ENCODE measurements at regions not wholly inside any gene's neighbourhood (a gene's known extent, or its start where the extent isn't known, plus 50 kb on each side); places are given as distances from the start of the nearest gene placed in this dataset.
"Not testable (repeated sequence)": the region's sequence is repeated elsewhere in the genome, so short reads cannot be mapped to it uniquely, and the experiment has no call there.

DNA sequence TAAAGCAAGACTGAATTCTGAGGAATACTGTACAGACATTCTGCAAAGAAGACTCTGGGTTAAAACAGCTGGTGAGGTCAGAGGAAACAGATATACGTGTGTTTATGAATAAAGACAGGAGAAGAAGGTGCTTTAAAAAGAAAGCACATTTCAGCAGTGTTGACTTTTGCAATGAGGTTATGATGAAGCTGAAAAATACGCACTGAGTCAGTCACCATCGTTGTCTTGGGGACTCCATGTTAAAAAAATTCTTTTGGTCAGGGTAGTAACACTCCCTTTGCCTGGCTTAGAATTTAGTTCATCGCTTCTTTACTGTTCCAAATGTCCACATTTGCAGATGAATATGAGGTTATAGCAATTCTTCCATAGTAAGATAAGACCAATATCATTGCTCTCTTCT lies 1049.0 kb downstream of the TSN start:
- FAIRE-seq (no peak), DNase-seq (ENCODE audit: insufficient read length, low spot score) (no peak)

DNA sequence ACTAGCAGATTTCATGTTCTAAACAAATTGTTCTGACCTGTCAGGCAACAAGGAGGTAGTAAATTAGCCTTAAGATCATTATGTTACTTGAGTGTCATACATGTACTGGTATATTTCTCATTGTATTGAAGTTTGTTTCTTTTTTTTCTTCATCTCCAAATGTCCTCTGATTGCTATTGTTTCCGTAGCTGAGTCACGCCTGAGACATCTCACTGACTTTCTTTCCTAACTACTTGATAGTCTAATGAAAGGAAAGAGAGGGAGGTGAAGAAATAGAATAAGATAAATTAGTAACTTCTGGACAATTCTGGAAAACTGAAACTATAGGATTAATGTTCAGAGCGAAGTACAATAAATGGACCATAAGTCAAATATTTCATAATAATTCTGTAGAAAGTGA lies 1049.9 kb downstream of the TSN start:
- FAIRE-seq: no peak
- no peak for DNase-seq (ENCODE audit: insufficient read length, low spot score)

DNA sequence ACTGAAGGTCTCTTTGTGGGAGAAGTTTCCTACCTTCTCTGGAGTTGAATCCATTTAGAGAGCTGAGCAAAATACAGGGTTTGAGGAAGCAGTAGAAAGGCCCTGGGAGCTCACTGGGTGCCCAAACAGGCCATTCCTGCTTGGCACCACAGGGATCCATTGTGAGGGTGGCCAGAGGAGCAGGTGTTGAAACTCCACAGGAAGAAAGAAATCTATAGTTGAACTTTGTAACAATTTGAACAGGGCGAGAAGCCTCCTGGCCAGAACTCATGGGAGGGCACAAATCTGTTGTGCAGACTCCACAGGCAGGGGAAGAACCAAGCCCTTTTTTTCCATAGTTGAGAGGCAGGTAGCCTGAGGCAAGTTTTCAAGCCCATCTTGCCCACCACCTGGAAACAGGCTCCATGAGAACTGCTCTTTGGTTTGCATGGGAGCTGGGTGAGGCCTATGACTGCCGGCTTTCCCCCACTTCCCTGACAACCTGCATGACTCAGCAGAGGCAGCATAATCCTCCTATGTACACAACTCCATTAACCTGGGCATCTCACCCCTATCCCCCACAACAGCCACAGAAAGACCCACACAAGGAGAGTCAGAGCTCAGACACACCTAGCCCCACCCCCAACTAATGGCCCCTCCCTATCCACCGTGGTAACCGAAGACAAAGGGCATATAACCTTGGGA lies 1053.0 kb downstream of the TSN start:
- DNase-seq (ENCODE audit: insufficient read length, low spot score): no peak
- no peak for FAIRE-seq

DNA sequence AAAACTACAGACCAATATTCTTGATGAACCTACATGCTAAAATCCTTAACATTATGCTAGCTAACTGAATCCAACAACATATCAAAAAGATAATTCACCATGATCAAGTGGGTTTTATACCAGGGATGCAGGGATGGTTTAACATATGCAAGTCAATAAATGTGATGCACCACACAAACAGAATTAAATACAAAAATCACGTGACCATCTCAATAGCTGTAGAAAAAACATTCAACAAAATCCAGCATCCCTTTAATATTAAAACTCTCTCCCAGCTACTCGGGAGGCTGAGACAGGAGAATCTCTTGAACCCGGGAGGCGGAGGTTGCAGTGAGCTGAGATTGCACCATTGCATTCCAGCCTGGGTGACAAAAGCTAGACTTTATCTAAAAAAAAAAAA lies 1056.8 kb downstream of the TSN start:
- not testable (repeated sequence) for FAIRE-seq; DNase-seq (ENCODE audit: insufficient read length, low spot score)

DNA sequence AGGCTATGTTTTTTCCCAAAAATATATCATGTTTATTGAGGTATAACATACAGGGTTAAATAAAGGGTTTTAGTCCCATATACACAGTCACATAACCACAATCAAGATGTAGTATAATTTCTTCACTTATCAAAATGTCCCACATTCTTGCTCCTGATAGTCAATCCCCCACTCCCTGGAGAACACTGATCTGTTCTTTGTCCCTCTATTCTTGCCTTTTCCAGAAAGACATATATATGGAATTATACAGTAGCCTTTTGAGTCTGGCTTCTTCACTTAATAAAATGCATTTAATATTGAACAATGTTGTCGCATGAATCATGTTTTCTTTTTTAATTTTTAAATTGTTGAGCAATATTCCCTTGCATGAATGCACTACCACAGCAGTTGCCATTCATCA lies 1059.7 kb downstream of the TSN start:
- FAIRE-seq (no peak), DNase-seq (ENCODE audit: insufficient read length, low spot score) (no peak)

DNA sequence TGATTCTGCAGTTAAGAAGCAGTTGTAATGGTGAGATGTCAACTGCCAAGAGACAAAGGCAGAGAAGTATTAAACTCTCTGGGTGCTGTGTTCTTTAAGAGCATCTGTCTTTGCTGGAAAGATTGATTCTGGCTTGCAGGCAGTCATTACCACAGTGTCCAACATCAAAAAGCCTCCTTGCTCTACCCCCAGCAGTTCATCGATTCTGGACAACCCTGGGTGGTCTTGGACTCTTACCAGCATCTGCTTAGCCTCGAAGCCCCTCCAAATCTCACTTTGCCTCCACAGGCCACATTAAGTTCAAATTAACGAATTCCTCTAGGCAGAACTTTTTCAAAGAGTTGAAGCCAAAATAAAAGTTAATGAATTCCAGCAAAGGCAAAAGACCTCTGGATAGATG lies 1061.4 kb downstream of the TSN start:
- FAIRE-seq (no peak), DNase-seq (ENCODE audit: insufficient read length, low spot score) (no peak)

DNA sequence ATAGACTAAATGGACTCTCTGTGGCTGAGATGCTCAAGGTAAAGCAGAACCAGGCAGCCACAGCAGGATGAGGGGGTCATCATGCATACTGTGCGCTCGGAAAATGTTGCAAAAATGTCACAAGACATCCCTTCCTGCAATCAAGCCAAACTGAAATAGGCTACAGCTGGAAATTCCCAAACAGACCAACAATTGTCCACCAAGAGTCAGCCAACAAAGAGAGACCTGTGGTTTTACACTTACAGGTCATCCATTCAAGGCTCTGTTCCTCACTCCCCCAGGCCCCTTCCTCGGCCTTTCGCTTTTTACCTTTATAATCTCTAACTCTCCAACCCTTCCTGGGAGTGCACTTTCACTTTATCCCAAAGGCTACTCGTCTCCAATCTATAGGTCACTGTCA lies 1066.9 kb downstream of the TSN start:
- no peak for DNase-seq (ENCODE audit: insufficient read length, low spot score)
- FAIRE-seq: no peak

DNA sequence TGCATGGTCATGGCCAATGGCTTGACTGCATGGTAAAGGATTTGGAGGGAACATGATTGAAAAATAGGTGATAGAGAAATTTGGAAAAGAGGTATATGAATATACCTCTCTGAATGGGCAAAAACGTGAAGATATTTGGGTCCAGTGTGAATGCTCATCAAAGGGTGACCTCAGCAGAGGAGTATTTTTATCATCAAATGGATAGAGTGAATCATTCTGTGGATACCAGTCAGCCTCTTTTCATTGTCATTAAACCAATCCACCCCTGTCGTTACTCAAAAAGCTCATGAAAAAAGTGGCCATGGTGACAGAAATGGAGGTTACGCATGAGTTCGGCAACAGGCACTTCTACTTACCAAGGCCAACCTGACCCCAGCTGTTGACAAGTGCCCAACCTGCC lies 1074.7 kb downstream of the TSN start:
- FAIRE-seq (no peak), DNase-seq (ENCODE audit: insufficient read length, low spot score) (no peak)

DNA sequence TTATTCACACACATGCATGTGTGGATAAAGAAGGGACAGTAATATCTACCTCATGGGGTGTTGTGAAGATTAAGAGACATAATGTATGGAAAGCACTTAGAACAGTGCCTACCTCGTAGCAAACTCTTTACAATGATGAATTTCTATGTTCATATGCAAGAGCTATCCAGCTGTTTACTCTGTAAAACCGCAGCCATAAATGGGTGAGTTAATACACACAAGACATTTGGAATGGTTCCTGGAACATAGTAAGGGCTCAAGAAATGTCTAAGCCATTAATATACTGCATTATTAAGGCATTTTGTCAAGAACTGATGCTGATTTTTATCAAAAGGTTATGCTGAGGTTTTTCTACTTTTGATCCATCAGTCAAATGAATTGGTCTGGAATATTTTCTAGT lies 1076.2 kb downstream of the TSN start:
- DNase-seq (ENCODE audit: insufficient read length, low spot score) (no peak), FAIRE-seq (no peak)

DNA sequence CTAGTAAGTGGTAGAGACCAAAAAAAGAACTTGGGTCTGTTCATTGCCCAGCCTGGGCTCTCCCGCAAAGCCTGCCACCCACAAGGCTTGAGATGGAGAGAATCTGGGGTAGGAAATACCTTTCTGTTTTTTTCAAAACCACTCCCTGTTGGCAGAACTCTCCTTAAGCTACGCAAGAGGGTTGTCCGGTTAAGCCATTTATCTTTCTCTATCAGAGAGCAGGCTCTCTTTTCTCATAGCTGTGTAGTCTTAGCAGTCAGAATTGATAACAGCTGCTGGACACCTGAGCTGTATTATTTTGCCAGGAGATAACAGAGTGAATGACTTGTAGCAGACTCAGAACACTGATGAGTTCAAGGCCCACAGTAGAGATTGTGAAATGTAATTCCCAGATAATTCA lies 1088.1 kb downstream of the TSN start:
- FAIRE-seq: no peak
- DNase-seq (ENCODE audit: insufficient read length, low spot score): no peak

DNA sequence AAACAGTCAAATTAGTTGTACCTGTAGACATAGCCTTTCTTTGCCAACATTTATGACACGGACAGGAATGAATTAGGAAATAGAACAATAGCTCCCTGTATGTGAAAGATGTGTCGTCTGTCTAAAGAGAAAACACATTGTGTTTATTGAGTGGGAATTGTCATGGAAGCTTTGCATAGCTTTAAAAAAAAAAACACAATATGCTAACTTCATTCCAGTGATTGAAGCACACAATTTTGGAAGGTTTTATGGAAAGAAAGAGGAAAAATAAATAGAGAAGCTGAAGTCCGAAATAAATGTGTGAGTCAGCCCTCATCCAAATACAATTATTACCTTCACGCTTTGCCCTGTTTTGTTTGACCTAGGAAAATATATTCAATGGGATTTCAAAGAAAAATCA lies 1095.7 kb downstream of the TSN start:
- DNase-seq (ENCODE audit: insufficient read length, low spot score) (no peak), FAIRE-seq (no peak)

DNA sequence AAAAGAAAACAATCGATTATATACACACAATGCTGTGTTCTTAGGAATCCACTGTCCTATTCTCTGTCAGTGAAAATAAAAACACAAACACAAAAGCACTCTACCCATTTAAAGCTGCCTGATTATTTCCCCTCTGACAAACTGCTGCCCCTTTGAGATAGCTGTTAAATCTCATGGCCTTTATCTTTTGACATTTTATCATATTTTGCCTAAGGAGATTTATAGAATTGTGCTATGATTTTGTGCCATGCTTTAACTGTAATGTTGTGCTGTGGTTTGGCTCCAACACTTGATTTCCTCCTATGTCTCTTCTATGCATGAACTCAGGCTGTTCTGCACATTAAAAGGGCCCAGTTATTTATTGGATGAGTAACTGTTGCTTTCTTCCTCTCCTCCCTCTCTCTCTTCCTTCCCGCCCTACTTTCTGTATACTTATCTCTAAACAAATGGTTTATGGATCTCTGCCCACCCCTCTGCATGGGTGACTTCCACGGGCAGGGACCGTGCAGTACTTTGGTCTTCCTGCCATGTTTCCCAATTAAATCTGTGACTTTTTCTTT lies 1096.6 kb downstream of the TSN start:
- DNase-seq (ENCODE audit: insufficient read length, low spot score) (no peak), FAIRE-seq (no peak)

DNA sequence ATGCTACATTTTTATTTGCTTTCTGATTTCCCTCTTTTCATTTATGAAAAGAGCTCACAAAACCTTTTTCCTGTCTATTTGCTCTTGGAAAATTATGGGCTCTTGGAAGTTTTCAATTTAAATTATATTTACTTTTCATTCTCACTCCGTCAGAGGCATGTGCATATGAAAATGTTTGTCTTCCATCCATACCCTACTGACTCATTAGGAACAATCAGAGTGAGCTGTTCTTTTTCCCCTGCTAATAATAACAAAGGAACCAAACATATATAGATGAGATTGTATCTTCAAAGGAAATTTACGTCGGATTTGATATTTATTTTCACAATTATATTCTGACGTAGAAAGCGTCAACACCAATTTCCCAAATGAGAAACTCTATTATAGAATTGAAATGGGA lies 1101.2 kb downstream of the TSN start:
- DNase-seq (ENCODE audit: insufficient read length, low spot score) (no peak), FAIRE-seq (no peak)

DNA sequence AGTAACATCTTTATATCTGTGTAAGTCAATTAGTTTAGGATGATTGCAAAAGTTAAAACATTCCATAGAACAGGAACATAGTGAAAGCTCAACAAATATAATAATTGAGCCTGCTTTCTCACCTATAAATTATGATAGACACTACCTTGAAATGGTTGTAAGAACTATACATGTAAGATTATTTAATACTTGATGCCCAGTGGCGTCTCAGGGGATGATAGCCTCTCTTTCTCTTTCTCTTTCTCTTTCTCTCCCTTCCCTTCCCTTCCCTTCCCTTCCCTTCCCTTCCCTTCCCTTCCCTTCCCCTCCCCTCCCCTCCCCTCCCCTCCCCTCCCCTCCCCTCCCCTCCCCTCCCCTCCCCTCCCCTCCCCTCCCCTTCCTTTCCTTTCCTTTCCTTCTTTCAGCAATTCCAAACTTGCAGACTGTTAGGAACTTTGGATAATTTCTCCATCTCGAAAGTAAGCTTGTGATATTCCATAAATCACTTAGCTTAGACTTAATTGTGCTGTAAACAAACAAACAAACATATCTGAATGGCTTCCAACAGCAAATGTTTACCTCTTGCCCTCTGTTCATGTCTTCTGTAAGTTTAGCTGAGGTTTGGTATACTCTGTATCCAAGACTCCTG lies 1102.7 kb downstream of the TSN start:
- FAIRE-seq (no peak), DNase-seq (ENCODE audit: insufficient read length, low spot score) (no peak)

DNA sequence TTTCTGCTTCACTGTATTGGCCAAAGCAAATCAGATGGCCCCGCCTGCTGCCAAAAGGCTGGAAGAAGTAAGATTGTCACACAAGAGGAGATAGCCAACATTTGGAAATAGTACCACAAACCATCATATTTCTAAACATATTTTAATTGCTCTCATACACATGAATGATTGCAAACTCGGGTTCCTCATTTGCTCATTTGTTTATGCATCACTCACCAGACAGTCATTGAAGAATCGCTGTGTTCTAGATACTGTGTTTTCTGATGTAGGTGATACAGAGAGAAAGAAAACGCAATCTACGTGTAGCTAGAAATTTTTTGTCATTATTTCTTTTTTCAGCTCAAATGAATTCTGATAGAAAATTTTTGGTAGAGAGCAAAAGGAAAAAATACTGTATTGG lies 1103.4 kb downstream of the TSN start:
- no peak for DNase-seq (ENCODE audit: insufficient read length, low spot score)
- FAIRE-seq: no peak

DNA sequence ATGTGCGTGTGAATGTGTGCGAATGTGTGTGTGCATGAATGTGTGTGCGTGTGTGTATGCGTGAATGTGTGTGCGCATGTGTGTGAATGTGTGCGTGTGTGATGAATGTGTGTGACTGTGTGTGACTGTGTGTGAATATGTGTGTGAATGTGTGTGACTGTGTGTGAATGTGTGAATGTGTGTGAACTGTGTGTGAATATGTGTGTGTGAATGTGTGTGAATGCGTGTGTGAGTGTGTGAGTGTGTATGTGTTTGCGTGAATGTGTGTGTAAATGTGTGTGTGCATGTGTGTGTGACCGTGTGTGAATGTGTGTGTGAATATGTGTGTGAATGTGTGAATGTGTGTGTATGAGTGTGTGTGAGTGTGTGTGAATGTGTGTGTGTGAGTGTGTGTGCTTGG lies 1103.8 kb downstream of the TSN start:
- DNase-seq (ENCODE audit: insufficient read length, low spot score): no peak
- FAIRE-seq: no peak

DNA sequence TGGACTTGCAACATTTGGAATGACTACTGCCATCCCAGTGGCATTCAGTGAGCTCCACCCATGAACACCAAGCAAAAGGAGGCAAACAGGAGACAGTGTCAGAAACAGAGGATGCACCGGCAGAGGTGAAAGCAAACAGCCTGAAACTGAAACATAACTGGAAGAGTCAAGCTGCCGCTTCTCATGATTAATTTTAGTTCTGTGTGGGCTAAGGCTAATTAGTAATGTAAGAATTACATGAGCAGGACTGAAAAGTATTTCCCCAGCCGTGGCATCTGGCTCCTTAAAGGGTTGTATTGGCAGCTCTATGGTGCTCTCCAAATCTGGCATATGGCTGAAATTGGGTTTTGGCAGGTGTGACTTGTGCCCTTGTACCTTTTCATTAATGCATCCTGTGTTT lies 1108.1 kb downstream of the TSN start:
- DNase-seq (ENCODE audit: insufficient read length, low spot score) (no peak), FAIRE-seq (no peak)

DNA sequence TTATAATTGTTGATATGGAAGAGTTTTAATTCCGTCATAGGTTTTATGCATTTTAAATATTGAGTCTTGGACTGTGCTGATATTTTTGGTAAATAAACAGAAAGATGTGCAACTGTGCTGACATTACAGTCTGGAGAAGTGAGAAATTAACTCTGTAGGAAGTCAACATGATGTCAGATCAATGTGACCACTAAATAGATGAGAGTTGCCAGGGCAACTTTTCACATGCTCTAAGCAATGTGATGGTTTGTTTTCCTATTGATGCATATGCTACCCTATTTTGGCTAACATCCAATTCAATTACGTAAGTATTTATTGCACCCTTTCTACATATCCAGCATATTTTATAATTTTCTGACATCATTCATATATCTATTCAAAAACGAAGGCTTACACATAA lies 1109.3 kb downstream of the TSN start:
- no peak for DNase-seq (ENCODE audit: insufficient read length, low spot score)
- no peak for FAIRE-seq

DNA sequence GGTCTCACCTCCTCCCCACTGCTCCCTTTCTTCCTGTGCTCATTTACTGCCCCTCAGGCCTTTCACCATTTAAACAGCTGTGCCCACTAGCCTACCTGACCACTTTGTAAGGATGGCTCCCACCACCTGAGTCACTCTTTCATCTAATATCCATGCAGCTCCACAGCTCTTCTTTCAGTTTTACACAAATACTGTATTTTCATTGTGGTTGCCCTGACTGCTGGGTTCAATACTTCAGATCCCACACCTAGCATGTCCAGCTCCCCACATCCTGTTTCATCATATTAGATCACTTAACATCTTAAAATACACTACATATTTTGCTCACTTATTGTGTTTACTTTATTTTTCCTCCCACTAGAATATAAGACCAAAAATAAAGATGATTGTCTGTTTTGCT lies 1110.6 kb downstream of the TSN start:
- FAIRE-seq (no peak), DNase-seq (ENCODE audit: insufficient read length, low spot score) (no peak)

DNA sequence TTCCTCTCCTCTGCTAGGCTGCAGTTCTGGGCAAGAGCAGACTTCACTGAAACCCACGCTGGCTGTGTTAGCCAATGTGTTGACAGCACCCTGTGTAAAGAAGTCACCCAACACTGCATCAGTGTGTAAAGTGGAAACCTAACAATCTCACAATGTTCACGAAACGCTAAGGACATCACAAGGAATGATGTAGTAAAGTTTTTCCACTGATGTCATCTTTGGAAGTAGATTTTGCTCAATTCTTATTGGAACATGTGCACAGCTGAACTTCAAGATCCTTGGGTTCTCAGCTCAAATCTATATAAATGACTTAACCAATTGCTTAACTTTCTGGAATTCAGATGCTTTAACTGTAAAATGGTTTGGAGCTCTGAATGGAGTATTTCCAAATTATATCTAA lies 1112.5 kb downstream of the TSN start:
- DNase-seq (ENCODE audit: insufficient read length, low spot score): no peak
- FAIRE-seq: no peak

DNA sequence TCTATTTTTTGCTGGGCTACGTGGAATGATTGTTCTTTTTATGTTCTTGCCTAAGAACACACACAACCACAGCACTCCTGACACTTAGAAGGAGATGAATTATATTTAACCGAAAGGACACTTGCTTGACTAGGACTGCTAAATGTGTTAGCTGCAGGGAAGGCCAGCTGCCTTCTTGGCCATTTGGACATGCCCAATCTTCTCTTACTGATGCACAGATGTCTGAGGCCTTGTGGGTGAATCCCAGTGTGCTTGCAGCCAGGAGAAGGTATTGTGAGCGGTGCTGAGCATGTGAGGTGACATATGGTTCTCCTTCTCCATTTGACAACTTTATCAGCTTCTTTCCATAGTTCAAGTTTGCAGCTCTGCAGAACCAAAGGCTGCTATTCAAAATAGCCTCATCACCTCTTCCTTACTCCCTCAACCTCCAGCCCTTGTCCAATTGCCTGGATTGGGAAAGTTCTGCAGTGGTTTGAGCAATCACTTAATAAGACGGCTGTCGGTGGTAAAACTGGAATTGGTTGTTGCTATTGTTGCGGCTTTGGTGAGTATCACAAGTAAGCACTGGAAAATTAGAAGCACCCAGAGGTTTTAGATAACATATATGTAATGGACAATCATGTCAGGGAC lies 1113.3 kb downstream of the TSN start:
- DNase-seq (ENCODE audit: insufficient read length, low spot score) (no peak), FAIRE-seq (no peak)

DNA sequence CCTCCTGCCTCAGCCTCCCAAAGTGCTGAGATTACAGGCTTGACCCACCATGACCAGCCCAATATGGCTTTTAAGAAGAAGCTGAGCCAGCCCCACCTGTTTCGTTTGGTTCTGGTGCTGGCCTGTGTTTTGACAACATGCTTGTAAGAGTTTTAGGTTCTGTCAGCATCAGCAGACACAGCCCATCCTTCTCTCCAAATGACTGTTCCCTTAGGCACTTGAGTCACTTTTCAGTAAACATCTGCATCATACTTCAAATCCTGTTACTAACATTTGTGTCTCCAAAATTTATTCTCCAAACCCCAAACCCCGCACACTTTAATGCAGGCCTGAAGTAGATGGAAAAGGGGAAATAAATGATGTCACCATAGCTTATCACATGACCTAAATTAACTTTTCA lies 1118.5 kb downstream of the TSN start:
- FAIRE-seq (no peak), DNase-seq (ENCODE audit: insufficient read length, low spot score) (no peak)
